WTC11 (cell line): ENCODE measurements at regions not wholly inside any gene's neighbourhood (a gene's known extent, or its start where the extent isn't known, plus 50 kb on each side); places are given as distances from the start of the nearest gene placed in this dataset.

Source experiments
- ATAC-seq: fragments of 200-7000 bp; cut with Tn5 transposase; 2 replicates; pipeline ENCODE4 v1.10.0; 2021; ENCODE audit warnings: mild to moderate bottlenecking, moderate library complexity
- CTCF ChIA-PET: fragments of 300-600 bp; sonication (Branson Sonifier 250); formaldehyde crosslinking; loops from one replicate; lab custom pipeline; 2021; ENCODE audit warnings: antibody characterized with exemption; lab: Charles Lee
- POLR2A ChIA-PET: fragments of 350-600 bp; sonication (Branson Sonifier 250); formaldehyde crosslinking; loops from one replicate; lab custom pipeline; 2021; ENCODE audit warnings: antibody characterized with exemption; lab: Charles Lee
- DNase-seq: peaks from one replicate; pipeline ENCODE4 v3.0.0; 2021; ENCODE audit warnings: low spot score
- H3K27ac Mint-ChIP-seq: 2 replicates; pipeline ENCODE4 v1.8.0; 2021; ENCODE audit warnings: mixed read lengths
- H3K27me3 Mint-ChIP-seq: 2 replicates; pipeline ENCODE4 v1.8.0; 2021; ENCODE audit warnings: low read depth, mild to moderate bottlenecking, moderate library complexity, mixed read lengths
- H3K36me3 Mint-ChIP-seq: 2 replicates; pipeline ENCODE4 v1.8.0; 2021; ENCODE audit warnings: mixed read lengths
- H3K4me1 Mint-ChIP-seq: 2 replicates; pipeline ENCODE4 v1.8.0; 2022; ENCODE audit warnings: mixed read lengths
- H3K4me3 Mint-ChIP-seq: 2 replicates; pipeline ENCODE4 v1.8.0; 2021; ENCODE audit warnings: mild to moderate bottlenecking, moderate library complexity, mixed read lengths
- H3K9me3 Mint-ChIP-seq: 2 replicates; pipeline ENCODE4 v1.8.0; 2021; ENCODE audit warnings: mixed read lengths
- ATF1 ChIP-seq: sonication (generic); formaldehyde crosslinking; IDR thresholded peaks from 2 replicates; pipeline ENCODE4 v1.8.1; 2023; ENCODE audit warnings: mild to moderate bottlenecking, moderate library complexity, missing genetic modification reagents
- FOXP1 ChIP-seq: sonication (generic); formaldehyde crosslinking; IDR thresholded peaks from 2 replicates; pipeline ENCODE4 v1.8.0; 2022; ENCODE audit warnings: missing genetic modification reagents, mild to moderate bottlenecking, moderate library complexity, borderline replicate concordance
- GTF2I ChIP-seq: fragments of 250-450 bp; sonication (Bioruptor Pico); conservative IDR thresholded peaks from 2 replicates; pipeline ENCODE4 v1.4.0; 2021; ENCODE audit warnings: mild to moderate bottlenecking
- HMGA2 ChIP-seq: fragments of 250-450 bp; sonication (Bioruptor Pico); IDR thresholded peaks from 2 replicates; pipeline ENCODE4 v1.4.0; 2021; ENCODE audit warnings: mild to moderate bottlenecking, moderate library complexity
- KAT7 ChIP-seq: sonication (generic); formaldehyde crosslinking; IDR thresholded peaks from 2 replicates; pipeline ENCODE4 v1.8.1; 2023; ENCODE audit warnings: missing genetic modification reagents, mild to moderate bottlenecking, borderline replicate concordance
- MYBL2 ChIP-seq: sonication (generic); formaldehyde crosslinking; IDR thresholded peaks from 2 replicates; pipeline ENCODE4 v1.8.1; 2023; ENCODE audit warnings: mild to moderate bottlenecking, moderate library complexity, missing genetic modification reagents
- NR1H2 ChIP-seq: sonication (generic); formaldehyde crosslinking; IDR thresholded peaks from 2 replicates; pipeline ENCODE4 v1.9.0; 2021; ENCODE audit warnings: mild to moderate bottlenecking, moderate library complexity, missing genetic modification reagents
- OVOL2 ChIP-seq: fragments of 250-450 bp; sonication (Bioruptor Pico); IDR thresholded peaks from 2 replicates; pipeline ENCODE4 v1.9.0; 2021; ENCODE audit warnings: mild to moderate bottlenecking, borderline replicate concordance
- RORB ChIP-seq: fragments of 250-450 bp; sonication (Bioruptor Pico); IDR thresholded peaks from 2 replicates; pipeline ENCODE4 v1.9.0; 2021; ENCODE audit warnings: mild to moderate bottlenecking
- TP53 ChIP-seq: sonication (generic); formaldehyde crosslinking; IDR thresholded peaks from 2 replicates; pipeline ENCODE4 v1.8.1; 2023; ENCODE audit warnings: mild to moderate bottlenecking, missing genetic modification reagents
- ZBTB21 ChIP-seq: sonication (generic); formaldehyde crosslinking; IDR thresholded peaks from 2 replicates; pipeline ENCODE4 v1.8.1; 2023; ENCODE audit warnings: mild to moderate bottlenecking, missing genetic modification reagents, borderline replicate concordance
- ZNF121 ChIP-seq: sonication (generic); formaldehyde crosslinking; IDR thresholded peaks from 2 replicates; pipeline ENCODE4 v1.8.0; 2023; ENCODE audit warnings: missing genetic modification reagents
- ZNF138 ChIP-seq: sonication (generic); formaldehyde crosslinking; conservative IDR thresholded peaks from 2 replicates; pipeline ENCODE4 v1.8.1; 2022; ENCODE audit warnings: mild to moderate bottlenecking, moderate library complexity, missing genetic modification reagents
- ZNF423 ChIP-seq: fragments of 250-450 bp; sonication (Bioruptor Pico); IDR thresholded peaks from 2 replicates; pipeline ENCODE4 v2.1.2; 2022; ENCODE audit warnings: mild to moderate bottlenecking, moderate library complexity
- TF ChIP-seq, protein P1 (sequence below): sonication (generic); formaldehyde crosslinking; IDR thresholded peaks from 2 replicates; pipeline ENCODE4 v1.8.0; 2022; ENCODE audit warnings: missing genetic modification reagents
- TF ChIP-seq, protein P2 (sequence below): sonication (generic); formaldehyde crosslinking; IDR thresholded peaks from 2 replicates; pipeline ENCODE4 v1.8.1; 2023; ENCODE audit warnings: mild to moderate bottlenecking, missing genetic modification reagents, moderate library complexity
- TF ChIP-seq, protein P3 (sequence below): sonication (generic); formaldehyde crosslinking; conservative IDR thresholded peaks from 2 replicates; pipeline ENCODE4 v1.8.1; 2022; ENCODE audit warnings: mild to moderate bottlenecking, missing genetic modification reagents
- TF ChIP-seq, protein P4 (sequence below): sonication (generic); formaldehyde crosslinking; IDR thresholded peaks from 2 replicates; pipeline ENCODE4 v1.8.0; 2022; ENCODE audit warnings: mild to moderate bottlenecking, missing genetic modification reagents
- TF ChIP-seq, protein P5 (sequence below): fragments of 200-600 bp; IDR thresholded peaks from 2 replicates; pipeline ENCODE4 v1.8.0; 2022; ENCODE audit warnings: antibody characterized with exemption
- TF ChIP-seq, protein P6 (sequence below): sonication (generic); formaldehyde crosslinking; IDR thresholded peaks from 2 replicates; pipeline ENCODE4 v1.8.1; 2022; ENCODE audit warnings: mild to moderate bottlenecking, missing genetic modification reagents, moderate library complexity, borderline replicate concordance

DNA sequence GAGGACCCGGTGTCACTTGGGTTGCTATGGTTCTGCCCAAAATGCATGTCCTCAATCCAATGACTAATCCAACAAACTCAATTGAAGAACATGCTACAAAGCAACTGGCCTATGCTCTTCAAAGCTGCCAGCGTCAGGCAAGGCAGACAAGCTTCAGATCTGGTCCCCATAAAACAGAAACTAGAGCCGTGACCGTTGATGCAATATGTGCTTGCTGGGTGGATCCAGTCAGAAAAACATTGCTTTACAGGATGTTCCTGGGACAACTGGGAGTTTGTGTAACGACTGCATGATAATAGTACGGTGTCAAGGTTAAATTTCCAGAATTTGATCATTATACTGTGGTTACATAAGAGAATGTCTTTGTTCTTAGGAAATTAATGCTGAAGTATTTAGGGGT is 120.7 kb upstream of the CTBP2 start:
- ATAC-seq: no peak
- no peak for TF ChIP-seq ZNF121
- TF ChIP-seq, protein P1, sequence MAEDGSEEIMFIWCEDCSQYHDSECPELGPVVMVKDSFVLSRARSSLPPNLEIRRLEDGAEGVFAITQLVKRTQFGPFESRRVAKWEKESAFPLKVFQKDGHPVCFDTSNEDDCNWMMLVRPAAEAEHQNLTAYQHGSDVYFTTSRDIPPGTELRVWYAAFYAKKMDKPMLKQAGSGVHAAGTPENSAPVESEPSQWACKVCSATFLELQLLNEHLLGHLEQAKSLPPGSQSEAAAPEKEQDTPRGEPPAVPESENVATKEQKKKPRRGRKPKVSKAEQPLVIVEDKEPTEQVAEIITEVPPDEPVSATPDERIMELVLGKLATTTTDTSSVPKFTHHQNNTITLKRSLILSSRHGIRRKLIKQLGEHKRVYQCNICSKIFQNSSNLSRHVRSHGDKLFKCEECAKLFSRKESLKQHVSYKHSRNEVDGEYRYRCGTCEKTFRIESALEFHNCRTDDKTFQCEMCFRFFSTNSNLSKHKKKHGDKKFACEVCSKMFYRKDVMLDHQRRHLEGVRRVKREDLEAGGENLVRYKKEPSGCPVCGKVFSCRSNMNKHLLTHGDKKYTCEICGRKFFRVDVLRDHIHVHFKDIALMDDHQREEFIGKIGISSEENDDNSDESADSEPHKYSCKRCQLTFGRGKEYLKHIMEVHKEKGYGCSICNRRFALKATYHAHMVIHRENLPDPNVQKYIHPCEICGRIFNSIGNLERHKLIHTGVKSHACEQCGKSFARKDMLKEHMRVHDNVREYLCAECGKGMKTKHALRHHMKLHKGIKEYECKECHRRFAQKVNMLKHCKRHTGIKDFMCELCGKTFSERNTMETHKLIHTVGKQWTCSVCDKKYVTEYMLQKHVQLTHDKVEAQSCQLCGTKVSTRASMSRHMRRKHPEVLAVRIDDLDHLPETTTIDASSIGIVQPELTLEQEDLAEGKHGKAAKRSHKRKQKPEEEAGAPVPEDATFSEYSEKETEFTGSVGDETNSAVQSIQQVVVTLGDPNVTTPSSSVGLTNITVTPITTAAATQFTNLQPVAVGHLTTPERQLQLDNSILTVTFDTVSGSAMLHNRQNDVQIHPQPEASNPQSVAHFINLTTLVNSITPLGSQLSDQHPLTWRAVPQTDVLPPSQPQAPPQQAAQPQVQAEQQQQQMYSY (CRISPR knock-in tag): no peak
- TF ChIP-seq, protein P2, sequence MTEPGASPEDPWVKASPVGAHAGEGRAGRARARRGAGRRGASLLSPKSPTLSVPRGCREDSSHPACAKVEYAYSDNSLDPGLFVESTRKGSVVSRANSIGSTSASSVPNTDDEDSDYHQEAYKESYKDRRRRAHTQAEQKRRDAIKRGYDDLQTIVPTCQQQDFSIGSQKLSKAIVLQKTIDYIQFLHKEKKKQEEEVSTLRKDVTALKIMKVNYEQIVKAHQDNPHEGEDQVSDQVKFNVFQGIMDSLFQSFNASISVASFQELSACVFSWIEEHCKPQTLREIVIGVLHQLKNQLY (CRISPR knock-in tag): no peak
- TF ChIP-seq MYBL2 (CRISPR knock-in tag): no peak
- H3K4me1 Mint-ChIP-seq: peaks cover 6% of the 10 kb centered on the region
- no peak for DNase-seq
- peaks cover 15% of the 10 kb centered on the region for H3K9me3 Mint-ChIP-seq
- no peak overlapping the region for H3K4me3 Mint-ChIP-seq
- no peak overlapping the region for H3K27ac Mint-ChIP-seq
- H3K27me3 Mint-ChIP-seq: peaks cover 13% of the 10 kb centered on the region
- POLR2A ChIA-PET: no interaction called here
- H3K36me3 Mint-ChIP-seq: peaks cover 6% of the 10 kb centered on the region
- CTCF ChIA-PET: no interaction called here

DNA sequence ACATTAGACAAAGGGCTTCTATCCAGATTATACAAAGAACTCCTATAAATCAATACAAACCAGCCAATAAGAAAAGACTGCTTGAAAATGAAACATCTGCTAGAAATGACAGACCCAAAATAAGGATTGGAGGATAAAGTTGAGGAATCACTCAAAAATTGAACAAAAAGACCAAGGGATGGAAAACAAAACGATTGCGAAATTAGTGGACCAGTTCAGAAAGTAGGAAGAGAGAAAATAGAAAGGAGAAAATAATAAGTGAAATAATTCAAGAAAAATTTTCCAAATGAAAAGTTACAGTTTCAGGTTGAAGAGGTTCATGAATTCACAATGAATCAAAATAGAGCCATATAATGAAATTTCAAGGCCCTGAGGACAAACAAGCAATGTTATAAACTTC is 115.8 kb upstream of the CTBP2 start:
- H3K36me3 Mint-ChIP-seq: peaks cover 6% of the 10 kb centered on the region
- H3K4me1 Mint-ChIP-seq: no peaks in the 10 kb centered on the region
- ChIA-PET POLR2A (no interaction called here), CTCF (no interaction called here)
- H3K27ac Mint-ChIP-seq: no peak overlapping the region
- ATAC-seq (no peak), DNase-seq (no peak)
- peaks cover 6% of the 10 kb centered on the region; the same call in 1 of the 2 replicates for H3K27me3 Mint-ChIP-seq
- TF ChIP-seq, protein P3, sequence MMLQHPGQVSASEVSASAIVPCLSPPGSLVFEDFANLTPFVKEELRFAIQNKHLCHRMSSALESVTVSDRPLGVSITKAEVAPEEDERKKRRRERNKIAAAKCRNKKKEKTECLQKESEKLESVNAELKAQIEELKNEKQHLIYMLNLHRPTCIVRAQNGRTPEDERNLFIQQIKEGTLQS: no peak
- TF ChIP-seq, protein P4, sequence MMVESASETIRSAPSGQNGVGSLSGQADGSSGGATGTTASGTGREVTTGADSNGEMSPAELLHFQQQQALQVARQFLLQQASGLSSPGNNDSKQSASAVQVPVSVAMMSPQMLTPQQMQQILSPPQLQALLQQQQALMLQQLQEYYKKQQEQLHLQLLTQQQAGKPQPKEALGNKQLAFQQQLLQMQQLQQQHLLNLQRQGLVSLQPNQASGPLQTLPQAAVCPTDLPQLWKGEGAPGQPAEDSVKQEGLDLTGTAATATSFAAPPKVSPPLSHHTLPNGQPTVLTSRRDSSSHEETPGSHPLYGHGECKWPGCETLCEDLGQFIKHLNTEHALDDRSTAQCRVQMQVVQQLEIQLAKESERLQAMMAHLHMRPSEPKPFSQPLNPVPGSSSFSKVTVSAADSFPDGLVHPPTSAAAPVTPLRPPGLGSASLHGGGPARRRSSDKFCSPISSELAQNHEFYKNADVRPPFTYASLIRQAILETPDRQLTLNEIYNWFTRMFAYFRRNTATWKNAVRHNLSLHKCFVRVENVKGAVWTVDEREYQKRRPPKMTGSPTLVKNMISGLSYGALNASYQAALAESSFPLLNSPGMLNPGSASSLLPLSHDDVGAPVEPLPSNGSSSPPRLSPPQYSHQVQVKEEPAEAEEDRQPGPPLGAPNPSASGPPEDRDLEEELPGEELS (CRISPR knock-in tag): no peak
- TF ChIP-seq TP53: no peak
- TF ChIP-seq GTF2I (CRISPR knock-in tag): no peak
- TF ChIP-seq RORB (CRISPR knock-in tag): no peak
- TF ChIP-seq KAT7: no peak
- TF ChIP-seq, protein P5, sequence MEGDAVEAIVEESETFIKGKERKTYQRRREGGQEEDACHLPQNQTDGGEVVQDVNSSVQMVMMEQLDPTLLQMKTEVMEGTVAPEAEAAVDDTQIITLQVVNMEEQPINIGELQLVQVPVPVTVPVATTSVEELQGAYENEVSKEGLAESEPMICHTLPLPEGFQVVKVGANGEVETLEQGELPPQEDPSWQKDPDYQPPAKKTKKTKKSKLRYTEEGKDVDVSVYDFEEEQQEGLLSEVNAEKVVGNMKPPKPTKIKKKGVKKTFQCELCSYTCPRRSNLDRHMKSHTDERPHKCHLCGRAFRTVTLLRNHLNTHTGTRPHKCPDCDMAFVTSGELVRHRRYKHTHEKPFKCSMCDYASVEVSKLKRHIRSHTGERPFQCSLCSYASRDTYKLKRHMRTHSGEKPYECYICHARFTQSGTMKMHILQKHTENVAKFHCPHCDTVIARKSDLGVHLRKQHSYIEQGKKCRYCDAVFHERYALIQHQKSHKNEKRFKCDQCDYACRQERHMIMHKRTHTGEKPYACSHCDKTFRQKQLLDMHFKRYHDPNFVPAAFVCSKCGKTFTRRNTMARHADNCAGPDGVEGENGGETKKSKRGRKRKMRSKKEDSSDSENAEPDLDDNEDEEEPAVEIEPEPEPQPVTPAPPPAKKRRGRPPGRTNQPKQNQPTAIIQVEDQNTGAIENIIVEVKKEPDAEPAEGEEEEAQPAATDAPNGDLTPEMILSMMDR: no peak
- no peak for TF ChIP-seq OVOL2 (CRISPR knock-in tag)
- TF ChIP-seq ZNF423 (CRISPR knock-in tag): no peak
- TF ChIP-seq, protein P1 (CRISPR knock-in tag): no peak
- no peak for TF ChIP-seq HMGA2 (CRISPR knock-in tag)
- TF ChIP-seq NR1H2 (CRISPR knock-in tag): no peak
- TF ChIP-seq, protein P6, sequence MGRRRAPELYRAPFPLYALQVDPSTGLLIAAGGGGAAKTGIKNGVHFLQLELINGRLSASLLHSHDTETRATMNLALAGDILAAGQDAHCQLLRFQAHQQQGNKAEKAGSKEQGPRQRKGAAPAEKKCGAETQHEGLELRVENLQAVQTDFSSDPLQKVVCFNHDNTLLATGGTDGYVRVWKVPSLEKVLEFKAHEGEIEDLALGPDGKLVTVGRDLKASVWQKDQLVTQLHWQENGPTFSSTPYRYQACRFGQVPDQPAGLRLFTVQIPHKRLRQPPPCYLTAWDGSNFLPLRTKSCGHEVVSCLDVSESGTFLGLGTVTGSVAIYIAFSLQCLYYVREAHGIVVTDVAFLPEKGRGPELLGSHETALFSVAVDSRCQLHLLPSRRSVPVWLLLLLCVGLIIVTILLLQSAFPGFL (CRISPR knock-in tag): no peak
- no peak for TF ChIP-seq ATF1
- no peak for TF ChIP-seq ZBTB21
- no peak for TF ChIP-seq ZNF138
- no peak for TF ChIP-seq FOXP1 (CRISPR knock-in tag)
- H3K9me3 Mint-ChIP-seq: peaks cover 13% of the 10 kb centered on the region
- H3K4me3 Mint-ChIP-seq: no peak overlapping the region
